Epithelial cell of proximal tubule (primary cell): ENCODE measurements at regions not wholly inside any gene's neighbourhood (a gene's known extent, or its start where the extent isn't known, plus 50 kb on each side); places are given as distances from the start of the nearest gene placed in this dataset.

Experiments
- DNase-seq: peaks from one replicate; pipeline ENCODE4 v3.0.0-alpha.2; 2011; ENCODE audit warnings: low read depth
- H3K4me3 ChIP-seq: 2 replicates; pipeline ENCODE4 v1.5.1; 2011; ENCODE audit warnings: low read depth, mild to moderate bottlenecking, low read length
- TF ChIP-seq, protein P1 (sequence below): conservative IDR thresholded peaks from 2 replicates; pipeline ENCODE4 v1.5.1; 2012; ENCODE audit warnings: low read depth, mild to moderate bottlenecking, low read length

DNA sequence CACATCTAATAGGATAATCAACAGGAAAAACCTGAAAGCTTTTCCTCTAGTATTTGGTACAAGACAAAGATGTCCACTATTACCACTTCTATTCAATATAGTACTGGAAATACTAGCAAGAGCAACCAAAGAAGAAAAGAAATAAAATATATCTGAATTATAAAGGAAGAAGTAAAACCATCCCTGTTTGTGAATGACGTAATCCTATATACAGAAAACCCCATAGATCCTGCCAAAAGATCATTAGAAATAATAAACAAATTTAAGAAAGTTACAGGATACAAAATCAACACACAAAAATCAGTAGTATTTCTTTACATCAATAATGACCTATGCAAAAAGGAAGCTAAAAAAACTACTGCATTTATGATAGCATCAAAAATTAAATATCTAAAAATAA lies 1191.3 kb upstream of the C9orf72 start:
- TF ChIP-seq, protein P1, sequence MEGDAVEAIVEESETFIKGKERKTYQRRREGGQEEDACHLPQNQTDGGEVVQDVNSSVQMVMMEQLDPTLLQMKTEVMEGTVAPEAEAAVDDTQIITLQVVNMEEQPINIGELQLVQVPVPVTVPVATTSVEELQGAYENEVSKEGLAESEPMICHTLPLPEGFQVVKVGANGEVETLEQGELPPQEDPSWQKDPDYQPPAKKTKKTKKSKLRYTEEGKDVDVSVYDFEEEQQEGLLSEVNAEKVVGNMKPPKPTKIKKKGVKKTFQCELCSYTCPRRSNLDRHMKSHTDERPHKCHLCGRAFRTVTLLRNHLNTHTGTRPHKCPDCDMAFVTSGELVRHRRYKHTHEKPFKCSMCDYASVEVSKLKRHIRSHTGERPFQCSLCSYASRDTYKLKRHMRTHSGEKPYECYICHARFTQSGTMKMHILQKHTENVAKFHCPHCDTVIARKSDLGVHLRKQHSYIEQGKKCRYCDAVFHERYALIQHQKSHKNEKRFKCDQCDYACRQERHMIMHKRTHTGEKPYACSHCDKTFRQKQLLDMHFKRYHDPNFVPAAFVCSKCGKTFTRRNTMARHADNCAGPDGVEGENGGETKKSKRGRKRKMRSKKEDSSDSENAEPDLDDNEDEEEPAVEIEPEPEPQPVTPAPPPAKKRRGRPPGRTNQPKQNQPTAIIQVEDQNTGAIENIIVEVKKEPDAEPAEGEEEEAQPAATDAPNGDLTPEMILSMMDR, result no peak
- DNase-seq, result no peak
- H3K4me3 ChIP-seq, result no peak overlapping the region

GRCh38 chr9:28770226-28770625 lies 1196.9 kb upstream of the C9orf72 start:
- TF ChIP-seq, protein P1, result no peak
- DNase-seq, result no peak
- H3K4me3 ChIP-seq, result no peak overlapping the region

DNA sequence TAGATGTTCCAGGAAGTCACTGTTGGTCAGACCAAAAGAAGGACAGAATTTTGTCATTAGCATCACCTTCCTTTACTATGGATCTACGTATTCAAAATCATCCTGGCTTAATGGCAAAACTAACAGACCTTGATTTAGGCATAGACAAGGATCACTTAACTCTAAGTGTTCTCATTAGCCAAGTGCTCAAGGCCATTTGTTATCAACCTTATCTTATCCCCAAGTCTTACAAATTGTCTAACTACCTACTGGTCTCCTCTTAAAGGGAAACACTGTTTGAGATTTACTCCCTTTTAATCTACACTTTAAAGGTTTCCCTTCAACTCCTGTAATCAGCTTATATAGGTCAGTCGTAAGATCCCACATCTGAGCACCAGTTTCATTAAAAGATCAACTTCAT lies 1197.5 kb upstream of the C9orf72 start:
- TF ChIP-seq, protein P1, result no peak

GRCh38 chr9:28774433-28775235 lies 1201.4 kb upstream of the C9orf72 start:
- TF ChIP-seq, protein P1, result peak; percentile 75
- DNase-seq, result no peak
- H3K4me3 ChIP-seq, result no peak overlapping the region

More for the DNA sequence above, 1197.5 kb upstream of the C9orf72 start:
- no peak for DNase-seq
- H3K4me3 ChIP-seq, result no peak overlapping the region

DNA sequence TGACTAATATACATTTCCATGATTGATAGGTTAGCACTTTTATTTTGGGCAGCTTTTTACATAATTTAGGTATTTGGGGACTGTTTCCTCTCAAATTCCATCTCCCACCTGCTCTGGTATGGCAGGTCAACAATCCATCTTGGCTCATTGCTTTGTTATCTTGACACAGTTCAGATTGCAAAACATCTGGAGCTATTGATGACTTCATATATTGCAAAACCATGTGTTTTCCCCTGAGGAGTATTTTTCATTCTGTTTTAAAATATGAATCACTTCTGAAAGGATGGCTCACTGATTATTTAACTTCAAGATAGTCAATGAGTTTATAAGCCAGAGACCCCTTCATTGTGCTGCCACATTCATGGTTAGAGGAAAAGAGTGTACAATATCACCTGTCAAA lies 1206.0 kb upstream of the C9orf72 start:
- H3K4me3 ChIP-seq, result no peak overlapping the region
- DNase-seq, result no peak
- TF ChIP-seq, protein P1, result no peak

DNA sequence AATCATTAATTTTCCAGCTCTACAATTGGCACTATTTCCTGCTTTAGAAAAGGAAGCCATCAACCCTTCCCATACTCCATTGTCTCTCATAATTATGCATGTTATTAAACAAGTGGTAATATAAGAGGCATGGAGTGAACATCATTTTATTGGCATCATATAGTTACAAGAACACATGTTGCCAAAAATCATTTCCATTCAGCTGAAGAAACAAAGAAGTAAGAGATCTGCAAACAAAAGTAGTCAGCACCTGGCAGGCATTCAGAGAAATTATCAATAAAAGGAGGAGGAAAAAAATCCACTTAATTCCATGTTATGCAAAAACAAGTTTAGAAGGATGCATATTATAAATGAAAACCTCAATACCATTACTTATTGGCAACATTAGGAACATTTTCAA lies 1208.2 kb upstream of the C9orf72 start:
- TF ChIP-seq, protein P1, result no peak
- no peak for DNase-seq

GRCh38 chr9:28782630-28783029 lies 1209.3 kb upstream of the C9orf72 start:
- H3K4me3 ChIP-seq, result no peak overlapping the region
- peak; percentile 75 for DNase-seq
- TF ChIP-seq, protein P1, result no peak

More for the DNA sequence above, 1208.2 kb upstream of the C9orf72 start:
- H3K4me3 ChIP-seq, result no peak overlapping the region
